ENCODE measurements at regions not wholly inside any gene's neighbourhood (a gene's known extent, or its start where the extent isn't known, plus 50 kb on each side); places are given as distances from the start of the nearest gene placed in this dataset.
"Not testable (repeated sequence)": the region's sequence is repeated elsewhere in the genome, so short reads cannot be mapped to it uniquely, and the experiment has no call there.

DNA sequence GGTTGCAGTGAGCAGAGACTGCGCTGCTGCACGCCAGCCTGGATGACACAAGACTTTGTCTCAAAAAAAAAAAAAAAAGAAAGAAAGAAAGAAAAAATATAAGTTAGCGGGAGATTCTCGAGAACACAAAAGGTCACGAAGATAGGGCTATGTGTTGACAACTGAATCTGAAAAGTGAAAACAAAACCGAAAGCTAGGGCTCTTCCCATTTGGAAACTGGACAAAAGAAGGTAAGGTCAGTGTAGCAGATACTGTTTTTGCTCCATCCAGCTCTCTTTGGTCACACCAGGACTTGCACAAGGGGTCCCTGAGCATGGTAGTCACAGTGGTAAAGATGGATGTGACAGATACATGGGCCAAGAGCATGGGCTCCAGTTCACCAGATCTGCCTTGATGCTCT is 60.4 kb upstream of the MAP10 start:
- intact Hi-C loops (cut with micrococcal nuclease; ENCODE audit: unreplicated experiment) (no loop called here), in situ Hi-C loops (cut with HindIII; ENCODE audit: low pct_unique_long_range_greater_than_20kb, low sequenced_read_pairs) (no loop called here)
- no TSS peak for BruUV-seq (replicated peaks)
- ATAC-seq (no peak), DNase-seq (ENCODE audit: low read depth, low spot score) (no peak)
- peaks cover 8% of the 10 kb centered on the region; the same call in 1 of the 2 replicates for H3K9me3 ChIP-seq (ENCODE audit: control insufficient read depth, insufficient read depth, low read depth, low read length)
- no peak overlapping the region for H3K4me3 ChIP-seq (ENCODE audit: low read depth in 2 of 2, low read length in 2 of 2)
- H3K4me1 ChIP-seq (ENCODE audit: control insufficient read depth, insufficient read depth, low read length) = no peaks in the 10 kb centered on the region
- H3K27ac ChIP-seq (ENCODE audit: low read length) = no peak overlapping the region
- H3K36me3 ChIP-seq (ENCODE audit: control insufficient read depth, insufficient read depth, low read length) = no peaks in the 10 kb centered on the region
- CTCF ChIA-PET = no interaction called here
- TF ChIP-seq, protein P1, sequence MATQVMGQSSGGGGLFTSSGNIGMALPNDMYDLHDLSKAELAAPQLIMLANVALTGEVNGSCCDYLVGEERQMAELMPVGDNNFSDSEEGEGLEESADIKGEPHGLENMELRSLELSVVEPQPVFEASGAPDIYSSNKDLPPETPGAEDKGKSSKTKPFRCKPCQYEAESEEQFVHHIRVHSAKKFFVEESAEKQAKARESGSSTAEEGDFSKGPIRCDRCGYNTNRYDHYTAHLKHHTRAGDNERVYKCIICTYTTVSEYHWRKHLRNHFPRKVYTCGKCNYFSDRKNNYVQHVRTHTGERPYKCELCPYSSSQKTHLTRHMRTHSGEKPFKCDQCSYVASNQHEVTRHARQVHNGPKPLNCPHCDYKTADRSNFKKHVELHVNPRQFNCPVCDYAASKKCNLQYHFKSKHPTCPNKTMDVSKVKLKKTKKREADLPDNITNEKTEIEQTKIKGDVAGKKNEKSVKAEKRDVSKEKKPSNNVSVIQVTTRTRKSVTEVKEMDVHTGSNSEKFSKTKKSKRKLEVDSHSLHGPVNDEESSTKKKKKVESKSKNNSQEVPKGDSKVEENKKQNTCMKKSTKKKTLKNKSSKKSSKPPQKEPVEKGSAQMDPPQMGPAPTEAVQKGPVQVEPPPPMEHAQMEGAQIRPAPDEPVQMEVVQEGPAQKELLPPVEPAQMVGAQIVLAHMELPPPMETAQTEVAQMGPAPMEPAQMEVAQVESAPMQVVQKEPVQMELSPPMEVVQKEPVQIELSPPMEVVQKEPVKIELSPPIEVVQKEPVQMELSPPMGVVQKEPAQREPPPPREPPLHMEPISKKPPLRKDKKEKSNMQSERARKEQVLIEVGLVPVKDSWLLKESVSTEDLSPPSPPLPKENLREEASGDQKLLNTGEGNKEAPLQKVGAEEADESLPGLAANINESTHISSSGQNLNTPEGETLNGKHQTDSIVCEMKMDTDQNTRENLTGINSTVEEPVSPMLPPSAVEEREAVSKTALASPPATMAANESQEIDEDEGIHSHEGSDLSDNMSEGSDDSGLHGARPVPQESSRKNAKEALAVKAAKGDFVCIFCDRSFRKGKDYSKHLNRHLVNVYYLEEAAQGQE (IDR thresholded peaks at IDR 0.05; ENCODE audit: insufficient read depth in 1 of 2, low read depth in 2 of 2, low read length in 1 of 2) = no peak
- TF ChIP-seq, protein P2, sequence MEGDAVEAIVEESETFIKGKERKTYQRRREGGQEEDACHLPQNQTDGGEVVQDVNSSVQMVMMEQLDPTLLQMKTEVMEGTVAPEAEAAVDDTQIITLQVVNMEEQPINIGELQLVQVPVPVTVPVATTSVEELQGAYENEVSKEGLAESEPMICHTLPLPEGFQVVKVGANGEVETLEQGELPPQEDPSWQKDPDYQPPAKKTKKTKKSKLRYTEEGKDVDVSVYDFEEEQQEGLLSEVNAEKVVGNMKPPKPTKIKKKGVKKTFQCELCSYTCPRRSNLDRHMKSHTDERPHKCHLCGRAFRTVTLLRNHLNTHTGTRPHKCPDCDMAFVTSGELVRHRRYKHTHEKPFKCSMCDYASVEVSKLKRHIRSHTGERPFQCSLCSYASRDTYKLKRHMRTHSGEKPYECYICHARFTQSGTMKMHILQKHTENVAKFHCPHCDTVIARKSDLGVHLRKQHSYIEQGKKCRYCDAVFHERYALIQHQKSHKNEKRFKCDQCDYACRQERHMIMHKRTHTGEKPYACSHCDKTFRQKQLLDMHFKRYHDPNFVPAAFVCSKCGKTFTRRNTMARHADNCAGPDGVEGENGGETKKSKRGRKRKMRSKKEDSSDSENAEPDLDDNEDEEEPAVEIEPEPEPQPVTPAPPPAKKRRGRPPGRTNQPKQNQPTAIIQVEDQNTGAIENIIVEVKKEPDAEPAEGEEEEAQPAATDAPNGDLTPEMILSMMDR (IDR thresholded peaks at IDR 0.05) = no peak
- TF ChIP-seq TCF7L2 (IDR thresholded peaks at IDR 0.05; ENCODE audit: low read depth, low read length) = no peak
- no peak for TF ChIP-seq SIN3A (IDR thresholded peaks at IDR 0.05; ENCODE audit: borderline replicate concordance, insufficient read depth, low read depth, low read length)
- no peak for TF ChIP-seq POLR2AphosphoS5 (IDR thresholded peaks at IDR 0.05; ENCODE audit: low read depth, low read length)
- no peaks in the 10 kb centered on the region for H3K27me3 ChIP-seq (ENCODE audit: control insufficient read depth, insufficient read depth, low read length)
- POLR2A ChIA-PET = interaction anchor here (0.7 kb wide), 1 partner anchor 368 kb away, joined by 6 read pairs; no protein-coding TSS in a partner anchor

DNA sequence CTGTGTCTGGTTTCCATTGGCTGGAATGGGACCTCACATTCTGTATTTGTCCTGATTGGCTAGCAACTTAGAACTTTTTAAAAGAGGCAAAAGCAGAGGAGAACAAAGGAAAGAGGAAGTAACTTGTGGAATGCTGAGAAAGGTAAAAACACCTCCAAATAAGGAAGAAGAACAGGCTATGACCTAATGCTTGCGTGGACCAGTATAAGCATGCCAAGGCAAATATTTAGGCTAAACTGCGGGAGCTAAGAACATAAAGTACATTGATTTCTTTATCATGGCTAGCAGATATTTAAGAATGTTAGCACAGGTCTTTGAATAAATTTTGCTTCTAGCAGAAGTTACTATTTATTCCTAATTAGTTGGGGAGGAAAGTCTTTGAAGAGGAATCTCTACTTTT is 59.5 kb upstream of the MAP10 start:
- H3K4me1 ChIP-seq (ENCODE audit: control insufficient read depth, insufficient read depth, low read length); POLR2A ChIA-PET; H3K27me3 ChIP-seq (ENCODE audit: control insufficient read depth, insufficient read depth, low read length); CTCF ChIA-PET; BruUV-seq (replicated peaks); H3K27ac ChIP-seq (ENCODE audit: low read length); in situ Hi-C loops (cut with HindIII; ENCODE audit: low pct_unique_long_range_greater_than_20kb, low sequenced_read_pairs); DNase-seq (ENCODE audit: low read depth, low spot score); intact Hi-C loops (cut with micrococcal nuclease; ENCODE audit: unreplicated experiment); ATAC-seq; H3K4me3 ChIP-seq (ENCODE audit: low read depth in 2 of 2, low read length in 2 of 2); H3K36me3 ChIP-seq (ENCODE audit: control insufficient read depth, insufficient read depth, low read length); H3K9me3 ChIP-seq (ENCODE audit: control insufficient read depth, insufficient read depth, low read depth, low read length): not testable (repeated sequence)

DNA sequence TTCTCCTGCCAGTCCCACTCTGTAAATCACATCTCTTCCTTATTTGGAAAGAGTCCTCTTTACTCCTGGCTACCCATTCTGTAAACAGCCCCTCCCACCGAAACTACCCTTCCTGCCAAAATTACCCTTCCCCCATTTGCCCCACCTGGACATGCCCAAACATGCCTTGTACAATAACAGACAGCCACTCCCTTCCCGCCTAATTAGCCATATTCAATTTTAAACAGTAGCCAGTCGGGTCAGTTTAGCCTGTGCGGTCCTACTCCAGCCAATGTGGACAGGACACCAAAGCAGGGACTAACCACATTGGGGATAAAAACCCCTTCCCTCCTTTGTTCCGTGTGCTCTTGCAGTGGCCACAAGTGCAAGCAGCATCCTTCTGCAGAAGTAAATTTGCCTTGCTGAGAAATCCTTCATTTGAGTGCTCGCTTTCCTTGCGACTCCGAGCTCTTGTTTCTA is 56.3 kb upstream of the MAP10 start:
- CTCF ChIA-PET = no interaction called here

More for the DNA sequence above, 56.3 kb upstream of the MAP10 start:
- BruUV-seq (replicated peaks) = no TSS peak
- Histone ChIP-seq H3K27me3 (ENCODE audit: control insufficient read depth, insufficient read depth, low read length) (no peaks in the 10 kb centered on the region), H3K36me3 (ENCODE audit: control insufficient read depth, insufficient read depth, low read length) (no peaks in the 10 kb centered on the region), H3K4me3 (ENCODE audit: low read depth in 2 of 2, low read length in 2 of 2) (no peak overlapping the region), H3K9me3 (ENCODE audit: control insufficient read depth, insufficient read depth, low read depth, low read length) (peaks cover 8% of the 10 kb centered on the region; the same call in 1 of the 2 replicates), H3K27ac (ENCODE audit: low read length) (no peak overlapping the region), H3K4me1 (ENCODE audit: control insufficient read depth, insufficient read depth, low read length) (no peaks in the 10 kb centered on the region)
- in situ Hi-C loops (cut with HindIII; ENCODE audit: low pct_unique_long_range_greater_than_20kb, low sequenced_read_pairs) = no loop called here
- POLR2A ChIA-PET = no interaction called here
- DNase-seq (ENCODE audit: low read depth, low spot score) (no peak), ATAC-seq (no peak)
- no peak for TF ChIP-seq POLR2AphosphoS5 (IDR thresholded peaks at IDR 0.05; ENCODE audit: low read depth, low read length)
- TF ChIP-seq SIN3A (IDR thresholded peaks at IDR 0.05; ENCODE audit: borderline replicate concordance, insufficient read depth, low read depth, low read length) = no peak
- TF ChIP-seq, protein P2 (IDR thresholded peaks at IDR 0.05) = no peak
- no peak for TF ChIP-seq TCF7L2 (IDR thresholded peaks at IDR 0.05; ENCODE audit: low read depth, low read length)
- TF ChIP-seq, protein P1 (IDR thresholded peaks at IDR 0.05; ENCODE audit: insufficient read depth in 1 of 2, low read depth in 2 of 2, low read length in 1 of 2) = no peak
- intact Hi-C loops (cut with micrococcal nuclease; ENCODE audit: unreplicated experiment) = no loop called here

Measured in Panc1 (cell line).